ENCODE measurements at regions not wholly inside any gene's neighbourhood (a gene's known extent, or its start where the extent isn't known, plus 50 kb on each side); places are given as distances from the start of the nearest gene placed in this dataset.

DNA sequence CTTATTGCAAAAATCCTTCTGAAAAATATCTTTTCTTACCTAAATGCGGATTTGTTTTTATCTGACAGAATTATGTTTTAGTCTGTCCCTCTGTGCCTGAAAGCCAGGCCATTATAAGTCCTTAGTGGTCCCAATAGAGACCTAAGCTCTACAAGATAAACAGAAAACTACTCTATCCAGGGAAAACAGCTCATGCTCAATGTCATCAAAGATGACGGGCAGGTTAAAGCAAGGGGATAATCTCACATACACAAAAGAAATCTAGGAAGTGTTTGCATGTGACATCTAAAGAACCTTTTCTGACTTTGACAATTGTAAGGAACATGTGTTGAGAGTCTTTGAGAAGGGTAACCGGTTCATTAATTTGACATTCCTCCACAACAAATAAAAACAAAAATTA lies 741.1 kb upstream of the ID2 start:
- TF ChIP-seq EZH2phosphoT487 (IDR thresholded peaks at IDR 0.05; ENCODE audit: borderline replicate concordance): no peak
- TF ChIP-seq, protein P1, sequence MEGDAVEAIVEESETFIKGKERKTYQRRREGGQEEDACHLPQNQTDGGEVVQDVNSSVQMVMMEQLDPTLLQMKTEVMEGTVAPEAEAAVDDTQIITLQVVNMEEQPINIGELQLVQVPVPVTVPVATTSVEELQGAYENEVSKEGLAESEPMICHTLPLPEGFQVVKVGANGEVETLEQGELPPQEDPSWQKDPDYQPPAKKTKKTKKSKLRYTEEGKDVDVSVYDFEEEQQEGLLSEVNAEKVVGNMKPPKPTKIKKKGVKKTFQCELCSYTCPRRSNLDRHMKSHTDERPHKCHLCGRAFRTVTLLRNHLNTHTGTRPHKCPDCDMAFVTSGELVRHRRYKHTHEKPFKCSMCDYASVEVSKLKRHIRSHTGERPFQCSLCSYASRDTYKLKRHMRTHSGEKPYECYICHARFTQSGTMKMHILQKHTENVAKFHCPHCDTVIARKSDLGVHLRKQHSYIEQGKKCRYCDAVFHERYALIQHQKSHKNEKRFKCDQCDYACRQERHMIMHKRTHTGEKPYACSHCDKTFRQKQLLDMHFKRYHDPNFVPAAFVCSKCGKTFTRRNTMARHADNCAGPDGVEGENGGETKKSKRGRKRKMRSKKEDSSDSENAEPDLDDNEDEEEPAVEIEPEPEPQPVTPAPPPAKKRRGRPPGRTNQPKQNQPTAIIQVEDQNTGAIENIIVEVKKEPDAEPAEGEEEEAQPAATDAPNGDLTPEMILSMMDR (conservative IDR thresholded peaks at IDR 0.05; ENCODE audit: low read length): no peak

DNA sequence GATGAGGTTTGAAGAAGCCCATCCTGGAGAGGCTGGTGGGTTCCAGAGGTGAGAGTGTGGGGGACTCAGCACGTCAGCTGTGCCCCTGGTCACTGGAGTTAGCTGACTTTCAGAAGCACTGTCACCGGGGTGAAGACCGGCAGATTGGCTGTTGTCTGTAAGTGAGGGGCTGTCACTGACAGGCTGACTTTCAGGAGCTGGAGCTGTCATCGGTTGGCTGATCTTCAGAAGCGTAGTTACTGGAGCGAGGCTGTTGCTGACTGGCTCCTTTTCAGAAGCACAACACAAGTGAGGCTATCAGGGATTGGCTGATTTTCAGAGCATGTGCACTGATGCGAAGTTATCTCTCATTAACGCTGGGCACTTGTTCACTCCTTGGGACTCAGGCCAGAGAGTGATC lies 738.4 kb upstream of the ID2 start:
- no peak overlapping the region for H3K9ac ChIP-seq (ENCODE audit: low read depth, low read length, poor library complexity, severe bottlenecking)
- TF ChIP-seq, protein P1 (conservative IDR thresholded peaks at IDR 0.05; ENCODE audit: low read length): no peak
- no peak for TF ChIP-seq EZH2phosphoT487 (IDR thresholded peaks at IDR 0.05; ENCODE audit: borderline replicate concordance)

More for the DNA sequence above, 741.1 kb upstream of the ID2 start:
- H3K27me3 ChIP-seq (ENCODE audit: insufficient read depth, low read length, poor library complexity, severe bottlenecking): no peaks in the 10 kb centered on the region
- H3F3A ChIP-seq (ENCODE audit: low read depth): no peaks in the 10 kb centered on the region
- H3K9me3 ChIP-seq (ENCODE audit: insufficient read depth, low read depth, low read length): no peaks in the 10 kb centered on the region
- H3K4me2 ChIP-seq (ENCODE audit: low read depth, low read length, poor library complexity, severe bottlenecking): no peak overlapping the region
- H2AFZ ChIP-seq (ENCODE audit: low read length): no peak overlapping the region
- H3K36me3 ChIP-seq (ENCODE audit: insufficient read depth, low read length): no peaks in the 10 kb centered on the region
- H3K9ac ChIP-seq (ENCODE audit: low read depth, low read length, poor library complexity, severe bottlenecking): no peak overlapping the region
- peaks cover 13% of the 10 kb centered on the region for H3K4me1 ChIP-seq (ENCODE audit: insufficient read depth, low read length, poor library complexity, severe bottlenecking)
- H3K4me3 ChIP-seq (ENCODE audit: low read length, poor library complexity, severe bottlenecking): no peak overlapping the region
- no peaks in the 10 kb centered on the region for H3K9me2 ChIP-seq (replicated peaks; ENCODE audit: low read depth, low read length)
- H3K79me2 ChIP-seq (ENCODE audit: insufficient read depth, low read length): no peaks in the 10 kb centered on the region
- no peaks in the 10 kb centered on the region for H4K20me1 ChIP-seq (ENCODE audit: insufficient read depth, low read length, poor library complexity, severe bottlenecking)

DNA sequence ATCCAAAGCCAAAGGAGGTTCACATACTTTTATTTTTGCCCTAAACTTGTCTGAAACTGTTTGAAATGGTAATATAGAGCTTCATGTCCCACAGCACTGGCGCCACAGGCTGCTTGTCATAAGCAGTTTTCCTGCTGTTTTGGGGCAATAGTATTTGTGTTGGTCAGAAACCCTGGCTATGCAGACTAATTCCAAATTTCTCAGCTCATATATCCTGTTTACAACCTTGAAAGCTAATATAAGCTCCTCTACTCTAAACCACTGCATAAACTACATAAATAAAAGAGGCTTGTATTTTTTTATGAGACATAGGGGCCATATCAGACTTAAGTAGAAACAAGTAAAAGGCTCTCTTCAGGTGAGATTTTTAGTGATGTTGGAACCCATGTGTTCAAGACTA lies 736.8 kb upstream of the ID2 start:
- no peak overlapping the region for H2AFZ ChIP-seq (ENCODE audit: low read length)
- no peaks in the 10 kb centered on the region for H3F3A ChIP-seq (ENCODE audit: low read depth)
- no peak overlapping the region for H3K4me3 ChIP-seq (ENCODE audit: low read length, poor library complexity, severe bottlenecking)
- H3K9ac ChIP-seq (ENCODE audit: low read depth, low read length, poor library complexity, severe bottlenecking): no peak overlapping the region
- H4K20me1 ChIP-seq (ENCODE audit: insufficient read depth, low read length, poor library complexity, severe bottlenecking): no peaks in the 10 kb centered on the region
- H3K79me2 ChIP-seq (ENCODE audit: insufficient read depth, low read length): no peaks in the 10 kb centered on the region
- H3K9me3 ChIP-seq (ENCODE audit: insufficient read depth, low read depth, low read length): no peaks in the 10 kb centered on the region
- TF ChIP-seq EZH2phosphoT487 (IDR thresholded peaks at IDR 0.05; ENCODE audit: borderline replicate concordance): no peak
- TF ChIP-seq, protein P1 (conservative IDR thresholded peaks at IDR 0.05; ENCODE audit: low read length): no peak
- H3K4me1 ChIP-seq (ENCODE audit: insufficient read depth, low read length, poor library complexity, severe bottlenecking): peaks cover 13% of the 10 kb centered on the region
- H3K4me2 ChIP-seq (ENCODE audit: low read depth, low read length, poor library complexity, severe bottlenecking): no peak overlapping the region
- no peaks in the 10 kb centered on the region for H3K9me2 ChIP-seq (replicated peaks; ENCODE audit: low read depth, low read length)
- H3K27me3 ChIP-seq (ENCODE audit: insufficient read depth, low read length, poor library complexity, severe bottlenecking): no peaks in the 10 kb centered on the region
- no peaks in the 10 kb centered on the region for H3K36me3 ChIP-seq (ENCODE audit: insufficient read depth, low read length)

More for the DNA sequence above, 738.4 kb upstream of the ID2 start:
- Histone ChIP-seq H3K36me3 (ENCODE audit: insufficient read depth, low read length) (no peaks in the 10 kb centered on the region), H3F3A (ENCODE audit: low read depth) (no peaks in the 10 kb centered on the region), H3K79me2 (ENCODE audit: insufficient read depth, low read length) (no peaks in the 10 kb centered on the region), H3K27me3 (ENCODE audit: insufficient read depth, low read length, poor library complexity, severe bottlenecking) (no peaks in the 10 kb centered on the region), H3K9me2 (replicated peaks; ENCODE audit: low read depth, low read length) (no peaks in the 10 kb centered on the region), H3K4me3 (ENCODE audit: low read length, poor library complexity, severe bottlenecking) (no peak overlapping the region), H2AFZ (ENCODE audit: low read length) (no peak overlapping the region), H3K4me1 (ENCODE audit: insufficient read depth, low read length, poor library complexity, severe bottlenecking) (peaks cover 13% of the 10 kb centered on the region), H3K4me2 (ENCODE audit: low read depth, low read length, poor library complexity, severe bottlenecking) (peak overlapping the region; percentile 5), H4K20me1 (ENCODE audit: insufficient read depth, low read length, poor library complexity, severe bottlenecking) (no peaks in the 10 kb centered on the region), H3K9me3 (ENCODE audit: insufficient read depth, low read depth, low read length) (no peaks in the 10 kb centered on the region)

All from Loucy (cell line).